Vagina (tissue), 2 donors: ENCODE measurements at regions not wholly inside any gene's neighbourhood (a gene's known extent, or its start where the extent isn't known, plus 50 kb on each side); places are given as distances from the start of the nearest gene placed in this dataset.

Experiments used
- DNase-seq, 2 donors: peaks; one replicate each; pipeline ENCODE4 v3.0.0-alpha.2; 2017; ENCODE audit errors: extremely low spot score in 2 of 2
- H3K27ac ChIP-seq: fragments of 200-600 bp; sonication (generic); one replicate; pipeline ENCODE4 v1.5.1; 2019
- H3K27me3 ChIP-seq: fragments of 200-600 bp; sonication (generic); one replicate; pipeline ENCODE4 v1.5.1; 2019
- H3K36me3 ChIP-seq, 2 donors: fragments of 200-600 bp; sonication (generic); one replicate each; pipeline ENCODE4 v1.5.1; 2017 to 2019
- H3K4me1 ChIP-seq: fragments of 200-600 bp; sonication (generic); one replicate; pipeline ENCODE4 v1.5.1; 2019
- H3K4me3 ChIP-seq, 2 donors: fragments of 200-600 bp; sonication (generic); 1 replicate in 1 of 2; 2 replicates in 1 of 2; pipeline ENCODE4 v1.5.1; 2016 to 2019
- H3K9me3 ChIP-seq: fragments of 200-600 bp; sonication (generic); one replicate; pipeline ENCODE4 v1.5.1; 2019
- CTCF ChIP-seq, 3 experiments: fragments of 450-650 bp in 2 of 3; fragments of 200-600 bp in 1 of 3; sonication (generic) in 1 of 3; IDR thresholded peaks; one replicate each; pipeline ENCODE4 v1.5.1; 2017 to 2019; ENCODE audit warnings: antibody characterized with exemption in 3 of 3, mild to moderate bottlenecking in 2 of 3, moderate library complexity in 2 of 3
- POLR2A ChIP-seq, 2 donors: fragments of 450-650 bp; IDR thresholded peaks; one replicate each; pipeline ENCODE4 v1.6.1; 2017; ENCODE audit warnings: antibody characterized with exemption in 2 of 2, mild to moderate bottlenecking in 2 of 2, moderate library complexity in 2 of 2
- POLR2AphosphoS5 ChIP-seq, 2 donors: sonication (generic); formaldehyde crosslinking; IDR thresholded peaks; one replicate each; pipeline ENCODE4 v1.9.0; 2017; ENCODE audit warnings: antibody characterized with exemption in 2 of 2, mild to moderate bottlenecking in 2 of 2, low read depth in 1 of 2; ENCODE audit not compliant: insufficient read depth in 1 of 2
- intact Hi-C: fragments of 100-400 bp; cut with DNase I; formaldehyde crosslinking; loops from one replicate; pipeline ENCODE4 v1.15.1; 2023

- H3K27me3 ChIP-seq, result no peaks in the 10 kb centered on the region
- TF ChIP-seq POLR2AphosphoS5 (IDR thresholded peaks at IDR 0.05; ENCODE audit: insufficient read depth in 1 of 2, low read depth in 1 of 2), result no peak
- TF ChIP-seq POLR2A (IDR thresholded peaks at IDR 0.05), result no peak
- no peak for TF ChIP-seq CTCF (IDR thresholded peaks at IDR 0.05)
- no peaks in the 10 kb centered on the region for H3K9me3 ChIP-seq
- H3K4me3 ChIP-seq, result no peak overlapping the region
- H3K36me3 ChIP-seq, result no peaks in the 10 kb centered on the region
- H3K4me1 ChIP-seq, result no peaks in the 10 kb centered on the region
- no peak overlapping the region for H3K27ac ChIP-seq
- no peak for DNase-seq
- intact Hi-C loops, result no loop called here
Observed at GRCh38 chr3:110955301-110955880, 116.2 kb upstream of the NECTIN3 start.

GRCh38 chr3:110956081-110956480, 115.5 kb upstream of the NECTIN3 start:
- H3K9me3 ChIP-seq, result no peaks in the 10 kb centered on the region
- no peaks in the 10 kb centered on the region for H3K4me1 ChIP-seq
- H3K27ac ChIP-seq, result no peak overlapping the region
- no peaks in the 10 kb centered on the region for H3K27me3 ChIP-seq
- H3K4me3 ChIP-seq, result no peak overlapping the region
- DNase-seq, result no peak
- intact Hi-C loops, result no loop called here
- H3K36me3 ChIP-seq, result no peaks in the 10 kb centered on the region
- TF ChIP-seq POLR2AphosphoS5 (IDR thresholded peaks at IDR 0.05; ENCODE audit: insufficient read depth in 1 of 2, low read depth in 1 of 2) (no peak), CTCF (IDR thresholded peaks at IDR 0.05) (no peak), POLR2A (IDR thresholded peaks at IDR 0.05) (no peak)

GRCh38 chr3:110957247-110958025, 114.2 kb upstream of the NECTIN3 start:
- Histone ChIP-seq H3K4me3 (no peak overlapping the region), H3K4me1 (no peaks in the 10 kb centered on the region), H3K36me3 (no peaks in the 10 kb centered on the region), H3K9me3 (no peaks in the 10 kb centered on the region), H3K27ac (no peak overlapping the region), H3K27me3 (no peaks in the 10 kb centered on the region)
- TF ChIP-seq POLR2AphosphoS5 (IDR thresholded peaks at IDR 0.05; ENCODE audit: insufficient read depth in 1 of 2, low read depth in 1 of 2) (no peak), POLR2A (IDR thresholded peaks at IDR 0.05) (no peak), CTCF (IDR thresholded peaks at IDR 0.05) (no peak)
- no peak for DNase-seq
- intact Hi-C loops, result no loop called here

GRCh38 chr3:110958313-110959147, 113.1 kb upstream of the NECTIN3 start:
- DNase-seq, result no peak
- H3K27ac ChIP-seq, result no peak overlapping the region
- TF ChIP-seq POLR2AphosphoS5 (IDR thresholded peaks at IDR 0.05; ENCODE audit: insufficient read depth in 1 of 2, low read depth in 1 of 2) (no peak), CTCF (IDR thresholded peaks at IDR 0.05) (no peak), POLR2A (IDR thresholded peaks at IDR 0.05) (no peak)
- no peaks in the 10 kb centered on the region for H3K9me3 ChIP-seq
- no peaks in the 10 kb centered on the region for H3K36me3 ChIP-seq
- intact Hi-C loops, result no loop called here
- no peaks in the 10 kb centered on the region for H3K4me1 ChIP-seq
- H3K27me3 ChIP-seq, result no peaks in the 10 kb centered on the region
- no peak overlapping the region for H3K4me3 ChIP-seq
